H9 (cell line): ENCODE measurements at regions not wholly inside any gene's neighbourhood (a gene's known extent, or its start where the extent isn't known, plus 50 kb on each side); places are given as distances from the start of the nearest gene placed in this dataset.

ENCODE experiments used
- DNase-seq: peaks from one replicate; pipeline ENCODE4 v3.0.0-alpha.2; 2017
- H2AFZ ChIP-seq: one replicate; pipeline ENCODE4 v1.6.1; 2013; ENCODE audit warnings: mild to moderate bottlenecking, low read length, control low read depth, moderate library complexity
- H2AK5ac ChIP-seq: 2 replicates; pipeline ENCODE4 v1.6.1; 2013; ENCODE audit warnings: low read length, control low read depth, mixed read lengths; ENCODE audit not compliant: insufficient read length
- H2BK120ac ChIP-seq: one replicate; pipeline ENCODE4 v1.6.1; 2013; ENCODE audit warnings: low read depth, mild to moderate bottlenecking, low read length, control low read depth, inconsistent platforms; ENCODE audit not compliant: poor library complexity, severe bottlenecking
- H2BK12ac ChIP-seq: 2 replicates; pipeline ENCODE4 v1.6.1; 2013; ENCODE audit warnings: low read length, control low read depth, mixed read lengths, low read depth; ENCODE audit not compliant: insufficient read length
- H2BK15ac ChIP-seq: 2 replicates; pipeline ENCODE4 v1.6.1; 2013; ENCODE audit warnings: low read depth, low read length, control low read depth
- H2BK20ac ChIP-seq: one replicate; pipeline ENCODE4 v1.6.1; 2013; ENCODE audit warnings: low read depth, mild to moderate bottlenecking, low read length, control low read depth, inconsistent platforms; ENCODE audit not compliant: poor library complexity, severe bottlenecking
- H2BK5ac ChIP-seq: 2 replicates; pipeline ENCODE4 v1.6.1; 2013; ENCODE audit warnings: low read length, control low read depth, mixed read lengths; ENCODE audit not compliant: insufficient read length
- H3K14ac ChIP-seq: 2 replicates; pipeline ENCODE4 v1.6.1; 2013; ENCODE audit warnings: low read length, control low read depth; ENCODE audit not compliant: insufficient read depth
- H3K18ac ChIP-seq: 2 replicates; pipeline ENCODE4 v1.6.1; 2013; ENCODE audit warnings: low read depth, mild to moderate bottlenecking, mixed read lengths, low read length, control low read depth; ENCODE audit not compliant: insufficient read length
- H3K23ac ChIP-seq: 2 replicates; pipeline ENCODE4 v1.6.1; 2013; ENCODE audit warnings: low read length, control low read depth, mixed read lengths, low read depth; ENCODE audit not compliant: insufficient read length
- H3K23me2 ChIP-seq: 2 replicates; pipeline ENCODE4 v1.6.1; 2013; ENCODE audit warnings: low read depth, mild to moderate bottlenecking, mixed read lengths, low read length, control low read depth; ENCODE audit not compliant: insufficient read length, poor library complexity, severe bottlenecking
- H3K27ac ChIP-seq: 2 replicates; pipeline ENCODE4 v1.5.1; 2013; ENCODE audit warnings: low read length, control low read depth, mixed read lengths, low read depth; ENCODE audit not compliant: insufficient read length
- H3K27me3 ChIP-seq: 2 replicates; pipeline ENCODE4 v1.6.1; 2013; ENCODE audit warnings: low read length, control low read depth, inconsistent platforms; ENCODE audit not compliant: insufficient read depth
- H3K4ac ChIP-seq: 2 replicates; pipeline ENCODE4 v1.6.1; 2013; ENCODE audit warnings: low read depth, mild to moderate bottlenecking, control low read depth, inconsistent platforms, low read length, moderate library complexity
- H3K4me1 ChIP-seq: 2 replicates; pipeline ENCODE4 v1.6.1; 2013; ENCODE audit warnings: low read length, control low read depth, inconsistent platforms; ENCODE audit not compliant: insufficient read depth
- H3K4me2 ChIP-seq: 2 replicates; pipeline ENCODE4 v1.6.1; 2013; ENCODE audit warnings: low read length, control low read depth, mixed read lengths; ENCODE audit not compliant: insufficient read length, insufficient read depth
- H3K56ac ChIP-seq: 2 replicates; pipeline ENCODE4 v1.6.1; 2013; ENCODE audit warnings: low read depth, mild to moderate bottlenecking, mixed read lengths, low read length, control low read depth; ENCODE audit not compliant: insufficient read length
- H3K79me1 ChIP-seq: 2 replicates; pipeline ENCODE4 v1.6.1; 2013; ENCODE audit warnings: low read depth, mild to moderate bottlenecking, moderate library complexity, low read length, control low read depth, inconsistent platforms; ENCODE audit not compliant: insufficient read depth, poor library complexity, severe bottlenecking
- H3K79me2 ChIP-seq: 2 replicates; pipeline ENCODE4 v1.6.1; 2013; ENCODE audit warnings: low read length, control low read depth, inconsistent platforms; ENCODE audit not compliant: insufficient read depth
- H3K9ac ChIP-seq: 2 replicates; pipeline ENCODE4 v1.6.1; 2013; ENCODE audit warnings: low read length, control low read depth, mixed read lengths; ENCODE audit not compliant: insufficient read length; ENCODE audit errors: extremely low read depth
- H3K9me3 ChIP-seq: one replicate; pipeline ENCODE4 v1.6.1; 2013; ENCODE audit warnings: low read depth, low read length, inconsistent platforms; ENCODE audit not compliant: control insufficient read depth
- H3T11ph ChIP-seq: one replicate; pipeline ENCODE4 v1.6.1; 2013; ENCODE audit warnings: mild to moderate bottlenecking, low read length, control low read depth, inconsistent platforms
- H4K20me1 ChIP-seq: one replicate; pipeline ENCODE4 v1.6.1; 2013; ENCODE audit not compliant: control insufficient read depth, insufficient read length, insufficient read depth
- H4K5ac ChIP-seq: 2 replicates; pipeline ENCODE4 v1.6.1; 2013; ENCODE audit warnings: low read depth, mild to moderate bottlenecking, mixed read lengths, low read length, control low read depth; ENCODE audit not compliant: insufficient read length
- H4K8ac ChIP-seq: replicated peaks from 2 replicates; pipeline ENCODE4 v1.6.1; 2013; ENCODE audit warnings: low read length, control low read depth, mixed read lengths, low read depth; ENCODE audit not compliant: insufficient read length
- H4K91ac ChIP-seq: 2 replicates; pipeline ENCODE4 v1.6.1; 2013; ENCODE audit warnings: low read depth, mild to moderate bottlenecking, moderate library complexity, mixed read lengths, low read length, control low read depth; ENCODE audit not compliant: insufficient read length
- H3K27ac Mint-ChIP-seq, 3 experiments: 2 replicates in 2 of 3; 3 replicates in 1 of 3; pipeline ENCODE4 v1.8.0; 2020 to 2021; ENCODE audit warnings: mixed read lengths in 3 of 3, mild to moderate bottlenecking in 1 of 3, moderate library complexity in 1 of 3
- H3K27me3 Mint-ChIP-seq: 2 replicates; pipeline ENCODE4 v1.8.0; 2021; ENCODE audit warnings: low read depth, mild to moderate bottlenecking, moderate library complexity, mixed read lengths
- H3K36me3 Mint-ChIP-seq, 3 experiments: 2 replicates in 2 of 3; 3 replicates in 1 of 3; pipeline ENCODE4 v1.8.0; 2020 to 2021; ENCODE audit warnings: low read depth in 3 of 3, mixed read lengths in 3 of 3; ENCODE audit not compliant: insufficient read depth in 1 of 3
- H3K4me1 Mint-ChIP-seq, 2 experiments: 2 replicates each; pipeline ENCODE4 v1.8.0; 2020; ENCODE audit warnings: mixed read lengths in 2 of 2
- H3K4me3 Mint-ChIP-seq, 2 experiments: 2 replicates in 1 of 2; 3 replicates in 1 of 2; pipeline ENCODE4 v1.8.0; 2020 to 2021; ENCODE audit warnings: mild to moderate bottlenecking in 2 of 2, mixed read lengths in 2 of 2, moderate library complexity in 1 of 2
- H3K9me3 Mint-ChIP-seq, 2 experiments: 2 replicates in 1 of 2; 3 replicates in 1 of 2; pipeline ENCODE4 v1.8.0; 2020; ENCODE audit warnings: mild to moderate bottlenecking in 2 of 2, mixed read lengths in 2 of 2, moderate library complexity in 1 of 2
- CTCF ChIP-seq: fragments of 200-600 bp; sonication (generic); conservative IDR thresholded peaks from 3 replicates; pipeline ENCODE4 v1.8.0; 2021; ENCODE audit warnings: antibody characterized with exemption, mild to moderate bottlenecking
- WGBS: extraction: QIAGEN DNeasy Blood & Tissue Kit; methylation state at CpG from one replicate; pipeline ENCODE4 v1.1.7; 2013; ENCODE audit warnings: missing lambda C conversion rate, low lambda C conversion rate, mixed read lengths; ENCODE audit not compliant: insufficient read length; ENCODE audit errors: extremely low coverage; 5-methylcytosine and 5-hydroxymethylcytosine counted together

DNA sequence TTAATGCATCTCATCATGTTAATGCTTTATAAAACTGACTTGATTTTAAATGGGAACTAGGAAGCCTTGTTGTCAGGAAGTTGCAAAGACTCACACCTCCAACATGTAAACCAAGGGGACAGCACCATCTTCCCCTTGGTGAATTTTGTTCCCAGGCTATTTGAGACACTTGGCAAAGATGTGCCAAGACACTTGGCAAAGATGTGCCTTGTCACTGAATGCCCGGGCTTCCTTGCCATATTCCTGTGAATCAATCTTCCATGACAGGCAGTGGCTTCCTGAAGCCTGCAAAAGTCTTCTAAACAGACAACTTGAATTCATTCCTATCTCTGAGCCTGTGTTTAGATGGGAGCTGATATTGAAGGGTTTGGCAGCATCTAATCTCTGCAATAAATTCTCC lies 465.4 kb upstream of the C16orf82 start:
- Histone ChIP-seq H3K4ac (no peak overlapping the region), H3K23ac (no peak overlapping the region), H3K27me3 (no peaks in the 10 kb centered on the region), H3K4me1 (peaks cover 10% of the 10 kb centered on the region; the same call in 1 of the 2 replicates), H3K27ac (no peak overlapping the region), H2BK15ac (no peak overlapping the region), H2AK5ac (no peak overlapping the region), H2AFZ (no peak overlapping the region), H4K91ac (no peak overlapping the region), H3K18ac (no peak overlapping the region), H3K23me2 (no peaks in the 10 kb centered on the region), H2BK20ac (no peak overlapping the region), H4K5ac (no peak overlapping the region), H3T11ph (no peak overlapping the region), H4K20me1 (no peaks in the 10 kb centered on the region), H3K56ac (no peak overlapping the region), H3K79me2 (no peaks in the 10 kb centered on the region), H3K79me1 (no peaks in the 10 kb centered on the region), H3K9me3 (no peaks in the 10 kb centered on the region), H4K8ac (no peak overlapping the region), H3K4me2 (no peak overlapping the region), H2BK12ac (no peak overlapping the region), H3K14ac (no peak overlapping the region), H2BK120ac (no peak overlapping the region), H3K9ac (no peak overlapping the region), H2BK5ac (no peak overlapping the region)
- Mint-ChIP-seq H3K4me3 (no peak overlapping the region), H3K9me3 (no peaks in the 10 kb centered on the region), H3K4me1 (peaks cover 23 to 26% of the 10 kb centered on the region in 2 experiments), H3K27ac (no peak overlapping the region), H3K27me3 (no peaks in the 10 kb centered on the region; the same call in none of the 2 replicates), H3K36me3 (peaks cover 0 to 3% (median 0%) of the 10 kb centered on the region in 3 experiments; a peak in 2 of 7 replicates)
- no peak for TF ChIP-seq CTCF
- no CpG with 5 or more reads among the region's 1 CpG for WGBS
- no peak for DNase-seq
